Stimulated activated naive CD8-positive, alpha-beta T cell treated with anti-CD3 and anti-CD28 coated beads, Interleukin-15, Interleukin-2, amounts not matched to agents 100 ng/mL and 50 ng/mL, for 24 hours (primary cell): ENCODE measurements at regions not wholly inside any gene's neighbourhood (a gene's known extent, or its start where the extent isn't known, plus 50 kb on each side); places are given as distances from the start of the nearest gene placed in this dataset.

Source experiments
- H3K27ac Mint-ChIP-seq: one replicate; pipeline ENCODE4 v1.8.0; 2021; ENCODE audit warnings: mild to moderate bottlenecking, mixed read lengths
- H3K27me3 Mint-ChIP-seq: one replicate; pipeline ENCODE4 v1.8.0; 2021; ENCODE audit warnings: mixed read lengths
- H3K36me3 Mint-ChIP-seq: one replicate; pipeline ENCODE4 v1.8.0; 2021; ENCODE audit warnings: low read depth, mixed read lengths
- H3K4me1 Mint-ChIP-seq: one replicate; pipeline ENCODE4 v1.8.0; 2021; ENCODE audit warnings: low read depth, mixed read lengths
- H3K4me3 Mint-ChIP-seq: one replicate; pipeline ENCODE4 v1.8.0; 2021; ENCODE audit warnings: mild to moderate bottlenecking, mixed read lengths
- H3K9me3 Mint-ChIP-seq: one replicate; pipeline ENCODE4 v1.8.0; 2021; ENCODE audit warnings: mixed read lengths

DNA sequence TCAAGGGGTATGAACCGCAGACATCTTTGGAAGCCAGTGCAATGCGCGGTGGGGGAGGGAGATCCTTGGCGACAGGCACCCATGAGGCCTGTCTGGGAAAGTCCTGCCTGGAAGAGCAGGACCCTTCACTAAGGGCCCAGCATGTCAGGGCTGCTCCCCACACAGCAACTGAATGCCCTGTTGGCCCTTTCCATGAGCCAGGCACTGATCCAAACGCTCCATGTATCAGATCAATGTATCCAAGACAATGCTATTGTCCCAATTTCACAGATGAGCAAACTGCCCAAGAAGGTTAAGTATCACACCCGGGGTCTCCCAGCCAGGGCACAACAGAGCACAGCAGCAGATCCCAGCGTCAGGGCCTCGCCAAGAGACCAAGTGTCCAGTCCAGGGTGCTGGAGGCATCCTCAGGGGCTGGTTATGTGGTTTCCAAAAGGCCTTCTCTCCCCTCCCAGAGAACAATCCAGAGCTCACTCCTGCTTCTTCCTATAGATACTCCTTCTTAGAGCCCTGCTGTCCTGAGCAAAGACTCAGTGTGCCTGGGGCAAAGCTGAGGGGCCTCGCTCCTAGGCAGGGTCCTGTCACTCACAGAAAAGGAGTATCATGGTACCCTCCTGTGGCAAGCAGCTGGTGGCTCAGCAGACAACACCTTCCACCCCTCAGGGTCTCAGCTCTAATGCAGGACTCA, 328.0 kb downstream of the NPHP4 start:
- peaks cover 4% of the 10 kb centered on the region for H3K9me3 Mint-ChIP-seq
- H3K4me1 Mint-ChIP-seq, result no peaks in the 10 kb centered on the region
- no peaks in the 10 kb centered on the region for H3K36me3 Mint-ChIP-seq
- no peak overlapping the region for H3K4me3 Mint-ChIP-seq
- H3K27ac Mint-ChIP-seq, result no peak overlapping the region
- H3K27me3 Mint-ChIP-seq, result peaks cover 3% of the 10 kb centered on the region

DNA sequence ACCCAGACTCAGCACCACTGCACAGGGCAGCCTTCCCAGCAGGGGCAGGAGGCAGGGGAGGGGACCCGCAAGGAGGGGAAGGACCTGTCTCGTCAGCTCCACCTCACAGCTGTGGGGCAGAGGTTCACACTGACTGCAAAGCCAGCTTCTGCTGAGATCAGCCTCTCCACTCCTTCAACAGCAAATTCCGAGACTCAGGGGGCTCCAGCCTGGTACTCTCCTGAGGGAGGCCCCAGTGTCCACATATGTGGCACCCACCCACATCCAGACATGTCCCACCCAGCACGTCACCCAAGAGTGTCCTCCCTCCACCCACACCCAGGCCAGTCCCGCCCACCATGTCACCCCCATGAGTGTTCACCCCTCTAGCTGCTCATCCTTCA, 329.5 kb downstream of the NPHP4 start:
- Mint-ChIP-seq H3K36me3 (no peaks in the 10 kb centered on the region), H3K27ac (no peak overlapping the region), H3K4me1 (no peaks in the 10 kb centered on the region), H3K9me3 (no peaks in the 10 kb centered on the region), H3K27me3 (peaks cover 6% of the 10 kb centered on the region), H3K4me3 (no peak overlapping the region)

DNA sequence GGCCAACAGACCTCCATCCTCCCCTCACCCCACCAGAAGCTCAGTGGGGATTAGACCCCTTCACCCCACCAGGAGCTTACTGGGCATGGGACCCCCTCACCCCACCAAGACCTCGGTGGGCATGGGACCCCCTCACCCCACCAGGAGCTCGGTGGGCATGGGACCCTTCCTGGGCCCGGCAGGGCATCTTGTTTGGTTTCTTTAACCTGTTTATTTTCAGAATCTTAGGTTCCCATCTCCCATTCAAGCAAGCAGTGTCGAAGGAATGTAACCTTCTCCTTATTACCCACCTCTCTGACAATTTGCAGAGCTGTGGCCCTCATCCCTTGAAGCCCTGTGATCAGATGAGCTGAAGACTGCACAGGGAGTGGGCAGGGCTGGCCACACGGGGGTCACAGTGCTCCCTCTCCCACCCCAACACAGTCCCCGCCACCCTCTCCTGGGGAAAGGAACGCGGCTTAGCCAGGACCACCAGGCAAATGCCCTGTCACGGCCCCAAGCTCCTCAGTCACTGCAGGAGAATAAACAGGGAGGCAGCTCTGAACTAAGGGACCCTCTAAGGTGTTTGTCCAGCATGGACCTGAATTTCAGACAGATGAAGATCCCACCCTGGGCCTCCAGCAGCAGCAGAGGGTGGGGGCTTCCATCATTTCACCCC, 330.0 kb downstream of the NPHP4 start:
- Mint-ChIP-seq H3K27me3 (peaks cover 6% of the 10 kb centered on the region), H3K36me3 (no peaks in the 10 kb centered on the region), H3K9me3 (no peaks in the 10 kb centered on the region), H3K4me1 (no peaks in the 10 kb centered on the region), H3K27ac (no peak overlapping the region), H3K4me3 (no peak overlapping the region)

DNA sequence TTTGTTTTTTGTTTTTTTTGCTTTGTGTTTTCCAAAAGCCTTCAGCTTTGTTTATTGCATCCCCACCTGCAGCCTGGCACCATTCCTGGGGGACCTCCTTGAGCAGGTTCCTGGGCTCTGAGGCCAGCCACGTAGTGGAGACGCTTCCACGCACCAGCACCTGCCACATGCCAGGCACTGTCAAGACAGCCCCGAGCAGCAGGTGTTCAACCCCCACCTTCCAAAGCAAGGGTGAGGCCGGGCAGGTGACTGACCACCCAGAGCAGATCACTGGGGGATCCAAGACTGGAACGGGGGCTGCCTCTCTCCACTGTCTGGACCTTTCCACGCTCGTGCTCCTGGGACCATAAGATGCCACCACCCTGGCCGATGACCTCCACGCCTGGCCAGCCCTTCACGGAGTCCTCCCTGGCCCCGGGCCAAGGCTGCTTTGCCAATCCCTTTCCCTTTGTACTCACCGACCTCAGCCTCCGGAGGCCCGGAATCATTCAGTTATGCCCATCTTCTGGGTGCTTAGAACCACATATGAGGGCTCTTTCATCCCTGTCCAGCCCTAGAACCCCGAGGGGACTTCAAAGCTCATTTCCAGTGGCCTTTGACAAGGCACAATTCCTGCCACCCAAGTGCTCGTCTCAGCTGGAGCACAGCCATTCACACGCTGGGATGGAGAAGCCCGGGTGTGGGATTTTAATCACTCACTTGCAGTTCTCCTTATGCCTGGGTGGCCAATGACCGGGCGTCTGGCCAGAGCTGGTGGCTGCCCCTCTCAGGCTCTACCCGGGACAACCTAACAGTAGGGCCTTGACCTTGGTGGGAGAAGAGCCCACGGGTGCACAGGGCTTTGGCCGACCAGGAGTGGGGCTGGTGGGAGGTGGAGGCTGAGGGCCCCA, 330.8 kb downstream of the NPHP4 start:
- Mint-ChIP-seq H3K27ac (no peak overlapping the region), H3K36me3 (no peaks in the 10 kb centered on the region), H3K4me1 (no peaks in the 10 kb centered on the region), H3K27me3 (peaks cover 6% of the 10 kb centered on the region), H3K9me3 (no peaks in the 10 kb centered on the region), H3K4me3 (no peak overlapping the region)

DNA sequence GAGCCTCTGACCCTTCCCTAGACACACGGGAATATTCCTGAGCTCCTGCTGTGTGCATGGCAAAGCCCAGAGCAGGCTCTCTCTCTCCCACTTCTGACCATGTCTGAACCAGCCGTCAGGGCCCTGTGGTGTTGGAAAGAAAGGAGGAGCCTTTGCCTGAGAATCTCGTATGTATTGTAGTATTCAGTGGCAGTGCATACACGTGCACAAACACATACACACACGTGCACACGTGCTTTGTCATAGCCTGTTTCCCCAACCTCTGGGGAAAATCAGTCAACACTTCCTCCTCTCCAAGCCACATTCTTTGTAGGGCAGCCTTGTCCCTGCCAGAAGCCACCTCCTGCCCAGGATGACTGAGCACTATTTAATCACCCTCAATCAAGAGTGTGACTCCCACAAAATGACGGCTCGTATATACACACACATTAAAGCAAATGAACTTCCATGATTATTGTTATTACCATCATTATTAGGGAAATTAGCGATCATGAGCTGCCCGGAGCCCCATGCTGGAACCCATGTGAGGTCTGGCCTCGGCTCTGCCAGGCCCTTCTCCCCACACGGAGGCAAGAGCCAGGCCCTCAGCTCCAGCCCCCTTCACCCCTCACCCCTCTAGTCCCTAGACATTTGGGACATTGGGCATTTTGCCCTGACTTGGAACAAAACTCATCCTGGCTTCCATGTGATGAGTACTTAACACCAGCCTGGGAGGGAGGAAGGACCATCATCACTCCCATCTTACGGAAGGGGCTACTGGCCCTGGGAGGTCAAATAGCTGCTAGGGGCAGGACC, 331.9 kb downstream of the NPHP4 start:
- Mint-ChIP-seq H3K36me3 (no peaks in the 10 kb centered on the region), H3K9me3 (peaks cover 4% of the 10 kb centered on the region), H3K27ac (no peak overlapping the region), H3K4me3 (no peak overlapping the region), H3K27me3 (peaks cover 6% of the 10 kb centered on the region), H3K4me1 (no peaks in the 10 kb centered on the region)

GRCh38 chr1:5659606-5660005, 332.6 kb downstream of the NPHP4 start:
- H3K4me3 Mint-ChIP-seq, result no peak overlapping the region
- H3K9me3 Mint-ChIP-seq, result peaks cover 4% of the 10 kb centered on the region
- H3K4me1 Mint-ChIP-seq, result no peaks in the 10 kb centered on the region
- H3K36me3 Mint-ChIP-seq, result no peaks in the 10 kb centered on the region
- H3K27ac Mint-ChIP-seq, result no peak overlapping the region
- peaks cover 6% of the 10 kb centered on the region for H3K27me3 Mint-ChIP-seq

DNA sequence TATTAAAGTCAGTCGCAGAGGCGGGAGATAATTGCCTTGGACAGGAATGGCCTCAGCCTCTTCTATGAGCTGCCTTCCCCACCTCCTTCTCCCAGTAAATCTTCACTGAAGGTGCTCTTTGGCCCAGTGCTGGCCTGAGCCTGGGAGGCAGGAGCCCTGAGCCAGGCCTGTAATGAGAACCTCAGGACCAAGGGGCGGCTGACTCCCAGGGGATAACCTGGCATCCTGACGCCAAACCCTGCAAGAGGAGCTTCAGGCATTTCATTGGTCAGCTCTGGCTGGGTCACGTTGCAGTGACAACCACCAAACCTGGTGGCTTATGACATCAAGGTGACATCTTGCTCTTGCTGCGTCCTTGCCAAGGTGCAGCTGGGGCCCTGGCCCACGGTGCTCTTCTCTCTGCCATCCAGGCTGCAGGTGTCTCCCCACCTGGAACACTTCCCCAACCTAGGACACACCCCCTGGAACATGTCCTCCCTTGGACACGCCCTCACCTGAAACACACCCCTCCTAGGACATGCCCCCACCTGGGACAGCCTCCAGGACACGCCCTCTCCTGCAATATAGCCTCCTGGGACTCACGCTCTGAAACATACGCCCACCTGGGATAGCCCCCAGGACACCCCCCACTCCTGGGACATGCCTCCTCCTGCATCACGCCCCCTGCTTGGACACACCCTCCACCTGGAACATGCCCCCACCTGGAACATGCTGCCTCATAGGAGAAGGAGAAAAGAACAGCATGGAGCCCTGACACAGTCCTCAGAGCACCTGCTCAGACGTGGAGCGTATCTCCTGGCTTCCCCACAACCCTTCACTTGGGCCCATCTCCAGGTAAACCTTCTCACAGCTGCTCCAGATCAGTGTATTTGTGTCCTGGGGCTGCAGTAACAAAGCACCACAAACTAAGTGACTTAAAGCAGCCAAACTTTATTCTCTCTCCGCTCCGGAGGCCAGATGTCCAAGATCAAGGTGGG, 333.6 kb downstream of the NPHP4 start:
- H3K4me1 Mint-ChIP-seq, result no peaks in the 10 kb centered on the region
- no peak overlapping the region for H3K27ac Mint-ChIP-seq

DNA sequence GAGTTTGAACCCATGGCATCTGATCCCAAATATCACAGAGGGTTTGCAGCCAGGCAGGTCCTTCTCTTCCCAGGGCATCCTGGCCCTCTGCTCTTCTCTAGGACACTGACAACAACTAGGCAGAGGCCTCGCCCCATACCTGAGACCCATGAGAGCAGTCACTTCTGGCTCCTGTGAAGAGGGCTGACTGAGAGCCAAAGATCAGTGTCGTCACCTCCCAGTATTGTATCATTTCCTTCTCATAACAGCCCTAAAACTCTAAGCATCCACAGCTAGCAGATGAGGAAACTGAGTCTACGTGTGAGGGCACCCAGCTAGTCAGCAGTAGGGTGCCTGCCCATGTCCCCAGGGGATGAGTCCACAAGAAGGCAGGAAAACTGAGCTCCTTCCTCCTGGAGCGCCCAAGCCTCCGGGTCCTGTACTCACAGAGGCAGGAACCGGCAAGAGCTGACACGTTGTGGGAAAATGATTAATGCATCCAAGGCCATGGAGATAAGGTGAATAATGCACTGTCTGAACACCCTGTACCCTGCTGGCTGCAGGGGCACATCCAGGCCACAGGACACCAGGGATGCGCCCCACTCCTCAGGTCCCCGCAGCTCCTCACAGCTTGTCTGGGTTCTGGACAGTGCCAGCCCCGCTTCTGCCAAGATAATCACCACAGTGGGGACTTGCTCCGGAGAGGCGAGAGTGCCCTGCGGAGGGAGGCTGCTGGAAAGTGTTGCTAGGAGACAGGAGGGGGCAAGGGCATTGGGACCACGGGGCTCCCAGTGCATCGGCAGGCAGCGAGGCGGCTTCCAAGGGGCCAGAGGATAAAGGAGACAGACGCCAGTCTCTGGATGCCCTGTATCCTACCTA, 340.0 kb downstream of the NPHP4 start:
- Mint-ChIP-seq H3K9me3 (peaks cover 4% of the 10 kb centered on the region), H3K27ac (no peak overlapping the region), H3K4me1 (no peaks in the 10 kb centered on the region), H3K4me3 (no peak overlapping the region), H3K27me3 (peaks cover 14% of the 10 kb centered on the region), H3K36me3 (no peaks in the 10 kb centered on the region)

More for the DNA sequence above, 333.6 kb downstream of the NPHP4 start:
- peaks cover 6% of the 10 kb centered on the region for H3K27me3 Mint-ChIP-seq
- no peaks in the 10 kb centered on the region for H3K36me3 Mint-ChIP-seq
- H3K4me3 Mint-ChIP-seq, result no peak overlapping the region
- H3K9me3 Mint-ChIP-seq, result peaks cover 4% of the 10 kb centered on the region

DNA sequence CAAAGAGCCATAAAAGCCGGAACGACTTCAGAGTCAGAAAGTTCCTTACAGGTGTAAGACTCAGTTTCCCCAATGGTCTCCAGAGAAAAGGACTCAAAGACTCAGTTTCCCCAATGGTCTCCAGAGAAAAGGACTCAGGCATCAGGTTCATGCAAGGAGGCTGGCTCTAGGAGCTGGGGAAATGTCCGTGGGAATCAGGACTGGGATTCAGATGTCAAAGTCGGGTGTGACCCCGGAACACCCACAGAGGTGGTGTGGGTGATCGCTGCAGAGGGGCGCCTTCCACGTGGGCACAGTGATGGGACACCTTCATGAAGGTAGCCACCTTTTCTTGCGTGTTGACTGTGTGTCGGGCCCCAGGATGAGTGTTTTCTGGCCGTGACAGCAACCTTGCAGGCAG, 340.8 kb downstream of the NPHP4 start:
- Mint-ChIP-seq H3K4me1 (no peaks in the 10 kb centered on the region), H3K27ac (no peak overlapping the region), H3K9me3 (peaks cover 7% of the 10 kb centered on the region), H3K27me3 (peaks cover 14% of the 10 kb centered on the region), H3K36me3 (no peaks in the 10 kb centered on the region), H3K4me3 (no peak overlapping the region)

DNA sequence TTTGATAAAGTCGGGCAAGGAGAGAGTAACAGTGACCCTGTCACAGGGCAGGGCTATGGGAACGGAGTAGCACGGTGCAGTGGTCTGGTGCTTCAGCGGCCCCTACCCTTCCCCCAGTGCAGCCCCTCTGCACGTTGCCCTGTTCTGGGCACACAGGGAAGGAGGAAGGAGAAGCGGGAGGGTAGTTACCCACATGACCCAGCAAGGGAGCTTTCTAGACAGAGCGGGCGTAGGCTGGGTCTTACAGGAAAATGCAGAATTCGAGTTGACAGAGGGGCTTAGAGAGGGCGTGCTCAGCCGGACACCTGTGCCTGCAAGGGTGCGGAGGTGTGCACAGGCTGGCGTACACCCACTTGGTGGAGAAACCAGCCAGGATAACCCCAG, 341.2 kb downstream of the NPHP4 start:
- Mint-ChIP-seq H3K4me3 (no peak overlapping the region), H3K27me3 (peaks cover 14% of the 10 kb centered on the region)

GRCh38 chr1:5650283-5651026, 341.8 kb downstream of the NPHP4 start:
- peaks cover 14% of the 10 kb centered on the region for H3K27me3 Mint-ChIP-seq
- no peaks in the 10 kb centered on the region for H3K36me3 Mint-ChIP-seq
- H3K27ac Mint-ChIP-seq, result no peak overlapping the region
- no peaks in the 10 kb centered on the region for H3K4me1 Mint-ChIP-seq
- H3K4me3 Mint-ChIP-seq, result no peak overlapping the region
- H3K9me3 Mint-ChIP-seq, result peaks cover 5% of the 10 kb centered on the region

More for the DNA sequence above, 341.2 kb downstream of the NPHP4 start:
- H3K9me3 Mint-ChIP-seq, result peaks cover 9% of the 10 kb centered on the region
- no peak overlapping the region for H3K27ac Mint-ChIP-seq
- H3K36me3 Mint-ChIP-seq, result no peaks in the 10 kb centered on the region
- no peaks in the 10 kb centered on the region for H3K4me1 Mint-ChIP-seq

GRCh38 chr1:5649795-5650194, 342.4 kb downstream of the NPHP4 start:
- H3K27me3 Mint-ChIP-seq, result peaks cover 14% of the 10 kb centered on the region
- H3K4me1 Mint-ChIP-seq, result no peaks in the 10 kb centered on the region
- no peaks in the 10 kb centered on the region for H3K36me3 Mint-ChIP-seq
- H3K9me3 Mint-ChIP-seq, result peaks cover 5% of the 10 kb centered on the region
- no peak overlapping the region for H3K27ac Mint-ChIP-seq
- no peak overlapping the region for H3K4me3 Mint-ChIP-seq
